HG02973 (cell line): ENCODE measurements at regions not wholly inside any gene's neighbourhood (a gene's known extent, or its start where the extent isn't known, plus 50 kb on each side); places are given as distances from the start of the nearest gene placed in this dataset.

Source experiments
- ATAC-seq: cut with Tn5 transposase; IDR thresholded peaks from one replicate; pipeline ENCODE4 v1.9.1; 2021; ENCODE audit warnings: moderate library complexity; ENCODE audit not compliant: unreplicated experiment

DNA sequence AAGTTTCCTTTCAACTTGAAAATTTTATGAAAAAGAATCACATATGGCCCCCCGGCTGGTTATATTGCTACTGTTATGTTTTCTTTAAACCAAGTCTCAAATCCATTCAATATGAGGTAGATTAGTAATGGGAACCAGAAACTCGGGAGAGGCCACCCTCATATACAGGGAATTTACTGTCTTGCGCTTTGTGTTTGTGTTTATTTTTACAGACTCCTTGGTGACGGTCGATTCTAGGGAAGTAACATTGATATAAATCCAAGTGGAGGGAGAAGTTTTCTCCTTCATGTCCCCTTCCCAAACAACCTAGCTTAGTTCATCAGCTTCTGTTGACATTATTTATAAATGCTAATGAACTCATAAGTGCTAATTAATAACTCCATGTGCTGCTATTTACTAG, 163.5 kb upstream of the LMO4 start:
- no peak for ATAC-seq

DNA sequence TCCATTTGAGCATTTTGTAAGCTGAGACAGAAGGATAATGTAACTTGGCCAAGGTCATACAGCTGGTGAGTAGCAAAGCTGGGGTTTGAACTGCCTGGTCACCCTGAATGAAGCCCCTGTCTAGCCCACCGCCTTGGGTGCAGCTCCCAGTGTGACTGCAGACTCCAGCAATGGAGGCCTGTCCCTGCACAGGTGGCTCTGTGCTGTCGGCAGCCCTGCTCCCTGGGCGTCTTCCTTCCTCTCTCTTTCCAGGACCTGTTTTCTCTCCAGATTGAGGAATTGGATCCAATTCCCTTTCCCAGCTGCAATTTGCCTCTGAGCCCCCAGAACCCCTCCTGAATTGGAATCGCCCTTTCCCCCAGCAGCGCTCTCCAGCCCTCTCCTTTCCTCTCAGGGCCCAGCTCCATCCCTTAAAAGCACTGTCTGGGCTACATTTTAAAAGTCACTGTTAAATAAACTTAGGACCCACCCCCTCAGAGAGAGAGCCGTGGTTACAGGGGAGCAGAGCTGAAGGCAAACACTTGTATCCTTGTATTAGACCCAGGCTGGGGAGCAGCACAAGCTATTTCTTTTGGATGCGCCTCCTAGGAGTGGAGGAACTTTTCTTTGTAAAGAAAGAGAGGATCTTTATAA, 161.4 kb upstream of the LMO4 start:
- ATAC-seq = no peak

DNA sequence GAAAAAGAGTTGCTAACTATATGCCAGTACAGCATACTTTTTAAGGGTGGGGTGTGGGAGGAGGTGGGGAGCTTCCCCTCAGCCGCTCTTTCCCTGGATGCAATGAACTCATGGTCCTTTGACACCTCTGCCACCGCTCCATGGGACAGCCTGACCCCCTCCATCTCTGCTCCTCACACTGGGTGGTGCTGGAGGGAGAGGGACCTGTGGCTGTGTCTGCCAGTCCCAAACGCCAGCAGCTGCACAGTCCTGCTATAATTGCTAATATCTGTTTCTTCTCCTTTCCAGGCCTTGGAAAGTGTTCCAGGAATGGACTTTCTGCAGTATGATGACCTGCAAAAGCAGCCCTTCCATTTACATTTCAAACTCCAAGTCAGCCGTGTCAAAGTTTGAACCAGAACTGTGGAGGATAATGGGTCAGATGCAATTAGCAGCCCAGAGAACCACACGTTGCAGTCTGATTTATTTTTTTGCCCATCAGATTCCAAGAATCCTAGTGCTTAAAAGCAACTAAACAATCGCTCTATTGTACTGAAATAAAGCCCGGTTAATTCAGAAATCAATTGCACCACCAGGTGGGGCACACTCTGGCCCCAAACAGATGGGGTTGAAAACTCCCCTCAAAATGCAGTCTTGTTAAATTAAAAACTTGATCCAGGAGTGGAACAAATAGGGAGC, 160.7 kb upstream of the LMO4 start:
- ATAC-seq = no peak

GRCh38 chr1:87169263-87169910, 159.3 kb upstream of the LMO4 start:
- ATAC-seq = no peak

DNA sequence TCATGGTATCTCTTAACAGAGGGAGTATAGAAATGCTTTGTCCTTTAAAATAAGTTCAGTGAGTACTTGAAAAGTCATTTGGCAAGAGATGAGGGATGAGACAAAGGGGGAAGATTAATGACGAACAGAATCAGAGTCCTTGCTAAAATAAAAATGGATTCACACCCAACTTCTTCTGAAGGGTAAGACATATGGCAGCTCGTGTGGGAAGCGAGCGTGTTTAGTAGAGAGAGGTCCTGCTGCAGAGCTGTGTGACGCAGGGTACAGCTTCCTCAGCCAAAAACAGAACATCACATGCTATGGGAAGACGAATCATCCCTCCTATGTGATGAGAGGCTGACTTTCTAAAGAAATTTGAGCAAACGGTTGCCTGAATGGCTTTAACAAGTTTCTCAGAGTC, 158.5 kb upstream of the LMO4 start:
- ATAC-seq = no peak

DNA sequence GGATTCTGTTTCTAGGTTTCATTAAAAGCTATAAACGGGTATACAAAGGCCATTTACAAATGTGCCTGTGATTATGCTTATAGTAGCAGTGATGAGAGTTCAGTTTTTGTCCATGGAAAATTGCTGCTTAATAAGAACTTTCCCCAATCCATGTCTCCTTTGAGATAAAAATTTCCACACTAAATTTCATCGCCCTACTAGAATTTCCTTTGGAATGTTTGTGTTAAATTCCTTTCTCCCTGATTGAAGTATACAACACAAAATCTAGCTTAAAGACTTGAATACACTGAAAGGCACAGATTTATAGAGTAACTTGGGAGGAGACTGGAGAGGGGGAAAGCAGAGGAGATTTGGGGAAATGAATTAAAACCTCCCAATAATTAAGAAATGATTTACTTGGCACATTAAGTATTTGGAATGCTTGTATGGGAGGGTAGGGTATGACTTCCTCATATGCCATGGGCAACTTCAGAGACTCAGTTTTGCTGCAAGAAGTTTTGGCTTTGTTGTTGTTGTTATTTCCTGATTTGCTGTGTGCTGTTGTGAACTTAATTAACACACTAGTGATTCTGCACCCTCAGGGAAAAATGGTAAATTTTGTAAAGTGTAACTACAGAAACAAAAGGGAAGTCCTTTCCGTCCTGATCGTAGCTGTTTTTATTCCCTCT, 157.6 kb upstream of the LMO4 start:
- no peak for ATAC-seq

DNA sequence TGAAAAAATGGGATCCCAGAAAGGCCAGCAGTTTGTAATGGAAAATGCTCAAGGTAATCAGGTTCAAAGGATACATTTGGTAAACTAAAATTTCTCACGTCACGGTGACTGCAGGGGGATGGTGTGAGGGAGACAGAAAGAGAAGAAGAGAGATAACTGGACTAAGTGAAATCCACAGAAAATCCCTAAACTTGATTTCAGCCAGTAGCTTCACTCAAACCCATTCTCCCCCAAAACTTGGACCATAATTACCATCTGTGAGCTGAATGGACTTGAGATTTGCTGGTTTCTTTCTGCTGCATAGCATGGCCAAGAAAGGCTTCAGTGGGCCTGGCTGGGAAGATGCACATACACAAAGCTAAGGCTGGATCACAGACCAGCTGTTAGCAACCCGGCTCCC, 155.4 kb upstream of the LMO4 start:
- ATAC-seq = no peak

- no peak for ATAC-seq
Observed at GRCh38 chr1:87174724-87175245, 153.9 kb upstream of the LMO4 start.

DNA sequence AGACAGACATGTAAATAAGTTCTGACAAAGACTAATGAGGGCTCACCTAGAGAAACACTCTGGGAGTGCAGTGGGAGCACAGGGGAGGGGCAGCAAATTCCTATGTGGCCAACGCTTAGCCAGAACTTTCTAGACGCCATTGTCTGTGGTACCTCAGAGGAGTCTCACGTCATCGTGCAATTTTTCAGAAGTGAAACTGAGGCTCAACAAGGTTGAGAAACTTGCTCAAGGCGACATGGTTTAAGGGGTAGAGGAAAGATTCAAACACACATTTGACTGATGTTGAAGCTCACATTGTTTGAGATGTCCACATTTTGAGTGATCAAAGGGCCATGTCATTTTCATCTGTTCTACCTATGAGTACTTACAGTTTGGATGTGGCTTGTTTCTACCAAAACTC, 152.6 kb upstream of the LMO4 start:
- ATAC-seq = no peak

DNA sequence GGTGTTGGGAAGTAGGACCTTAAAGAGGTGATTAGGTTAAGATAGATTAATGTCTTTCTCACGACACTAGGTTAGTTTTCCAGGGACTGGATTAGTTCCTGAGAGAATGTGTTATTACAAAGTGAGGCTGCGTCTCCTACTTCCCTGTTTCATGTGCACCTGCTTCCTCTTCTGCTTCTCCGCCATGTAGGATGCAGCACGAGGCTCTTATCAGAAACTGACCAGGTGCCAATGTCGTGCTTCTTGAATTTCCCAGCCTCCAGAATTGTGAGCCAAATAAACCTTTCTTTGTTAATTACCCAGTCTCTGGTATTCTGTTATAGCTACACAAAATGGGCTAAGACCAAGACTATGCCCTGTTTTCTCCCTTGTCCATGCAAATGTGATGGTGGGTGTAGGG, 152.2 kb upstream of the LMO4 start:
- ATAC-seq = no peak

- no peak for ATAC-seq
Observed at GRCh38 chr1:87178441-87178840, 150.2 kb upstream of the LMO4 start.

DNA sequence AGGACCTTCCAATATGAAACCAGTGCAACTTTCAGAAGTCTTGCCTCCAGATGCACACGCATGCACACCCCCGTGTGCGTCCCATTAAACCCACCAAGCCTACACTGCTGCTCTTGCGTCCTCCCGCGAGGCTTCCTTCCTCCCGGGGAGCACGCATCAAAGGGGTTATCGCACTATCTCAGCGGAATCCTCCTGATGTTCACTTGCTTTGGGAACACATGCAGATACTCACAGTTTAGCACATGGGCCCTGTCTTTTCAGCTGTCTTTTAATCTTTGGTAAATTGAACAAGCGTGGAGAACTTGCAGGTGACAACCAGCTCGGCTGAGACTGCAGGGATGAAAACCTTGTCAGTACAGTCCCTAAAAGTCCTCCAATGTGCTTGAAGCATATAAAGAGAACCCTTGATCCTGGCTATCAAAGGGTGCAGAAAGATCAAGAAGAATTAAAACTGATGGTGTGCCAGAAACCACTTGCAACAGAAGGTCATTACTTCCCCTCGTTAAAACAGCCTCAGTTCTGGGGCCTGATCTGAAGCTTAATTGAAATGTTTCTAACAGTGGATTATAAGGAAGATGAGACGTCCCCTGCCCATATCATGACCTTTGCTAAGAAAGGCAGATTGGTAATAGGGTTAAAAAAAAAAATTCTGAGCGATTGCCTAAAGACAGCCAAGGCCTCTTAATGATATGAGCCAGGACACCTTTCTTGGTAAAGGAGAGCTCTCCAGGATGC, 149.4 kb upstream of the LMO4 start:
- ATAC-seq = no peak

DNA sequence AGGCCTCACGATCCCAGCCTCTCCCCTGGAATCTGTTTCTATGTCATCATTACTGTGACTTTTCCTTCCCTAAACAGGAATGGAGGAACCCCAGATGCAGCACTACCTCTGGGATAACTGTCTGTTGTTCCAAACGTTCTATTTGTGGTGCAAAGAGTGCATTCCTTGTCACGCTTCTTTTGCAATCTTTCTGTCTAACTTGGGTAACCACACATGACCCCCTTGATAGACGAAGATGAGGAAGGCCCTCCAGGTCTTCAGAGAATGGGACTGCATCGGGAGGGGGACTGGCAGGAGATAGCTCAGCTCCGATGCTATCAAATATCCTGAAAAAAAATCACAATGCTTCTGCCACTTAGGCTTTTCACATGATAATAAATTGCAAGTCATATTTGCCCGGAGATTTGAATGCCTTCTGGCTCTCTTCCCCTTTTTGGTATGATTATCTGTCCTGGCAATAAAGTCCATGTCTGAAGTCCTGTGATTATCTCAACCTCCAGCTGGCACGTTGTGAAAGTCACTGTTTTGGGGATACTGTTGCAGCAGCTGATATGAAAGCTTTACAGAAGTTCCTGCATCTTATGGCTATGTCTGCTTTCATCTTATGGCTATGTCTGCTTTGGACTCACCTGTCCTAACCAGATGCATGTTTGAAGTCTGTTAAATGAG, 148.7 kb upstream of the LMO4 start:
- ATAC-seq = no peak

GRCh38 chr1:87180682-87181081, 148.0 kb upstream of the LMO4 start:
- ATAC-seq = no peak

GRCh38 chr1:87182611-87183010, 146.1 kb upstream of the LMO4 start:
- no peak for ATAC-seq

- no peak for ATAC-seq
Observed at GRCh38 chr1:87185077-87185476, 143.6 kb upstream of the LMO4 start.

- no peak for ATAC-seq
Observed at GRCh38 chr1:87186346-87186745, 142.3 kb upstream of the LMO4 start.

GRCh38 chr1:87188640-87189039, 140.0 kb upstream of the LMO4 start:
- no peak for ATAC-seq

DNA sequence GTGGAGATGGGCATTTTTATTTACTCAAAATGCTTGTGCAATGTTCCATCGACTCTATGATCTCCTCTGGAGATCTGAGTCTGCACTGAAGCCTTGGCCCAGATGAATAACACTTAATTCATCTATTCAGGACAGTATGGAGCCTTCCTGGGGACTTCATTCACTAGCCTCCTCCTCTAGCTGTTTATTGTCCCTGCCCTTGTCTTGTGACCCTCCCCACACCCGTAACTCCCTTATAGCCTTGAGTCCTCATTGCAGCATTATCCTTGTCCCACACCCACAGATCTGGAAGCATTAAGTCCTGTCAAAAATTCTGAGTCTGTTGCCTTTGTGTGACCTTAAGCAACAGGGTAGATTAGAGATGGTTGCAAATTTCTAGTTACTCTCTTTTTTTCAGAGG, 138.3 kb upstream of the LMO4 start:
- ATAC-seq = no peak

GRCh38 chr1:87191646-87192045, 137.0 kb upstream of the LMO4 start:
- ATAC-seq = no peak
